Hepatocyte (in vitro differentiated cells): ENCODE measurements at regions not wholly inside any gene's neighbourhood (a gene's known extent, or its start where the extent isn't known, plus 50 kb on each side); places are given as distances from the start of the nearest gene placed in this dataset.

Source experiments
- DNase-seq: peaks from one replicate; pipeline ENCODE4 v3.0.0-alpha.2; 2016; ENCODE audit warnings: low spot score
- H2AFZ ChIP-seq: fragments of 200-600 bp; sonication (generic); 2 replicates; pipeline ENCODE4 v1.6.0; 2016; ENCODE audit warnings: antibody characterized with exemption, mild to moderate bottlenecking
- H3K27ac ChIP-seq: fragments of 200-600 bp; sonication (generic); 2 replicates; pipeline ENCODE4 v1.5.1; 2016; ENCODE audit warnings: mild to moderate bottlenecking
- H3K27me3 ChIP-seq: fragments of 200-600 bp; sonication (generic); 2 replicates; pipeline ENCODE4 v1.6.1; 2016
- H3K36me3 ChIP-seq: fragments of 200-600 bp; sonication (generic); replicated peaks from 2 replicates; pipeline ENCODE4 v1.5.1; 2016; ENCODE audit warnings: low read depth; ENCODE audit not compliant: insufficient read depth
- H3K4me1 ChIP-seq: fragments of 200-600 bp; sonication (generic); 2 replicates; pipeline ENCODE4 v1.5.1; 2016; ENCODE audit warnings: mild to moderate bottlenecking, moderate library complexity; ENCODE audit not compliant: insufficient read depth
- H3K4me2 ChIP-seq: fragments of 200-600 bp; sonication (generic); 2 replicates; pipeline ENCODE4 v1.6.0; 2016
- H3K4me3 ChIP-seq: fragments of 200-600 bp; sonication (generic); 2 replicates; pipeline ENCODE4 v1.5.1; 2016; ENCODE audit warnings: mild to moderate bottlenecking
- H3K79me2 ChIP-seq: fragments of 200-600 bp; sonication (generic); 2 replicates; pipeline ENCODE4 v1.6.0; 2017; ENCODE audit warnings: mild to moderate bottlenecking
- H3K9me2 ChIP-seq: fragments of 200-600 bp; sonication (generic); replicated peaks from 2 replicates; pipeline ENCODE4 v1.6.0; 2017; ENCODE audit warnings: mild to moderate bottlenecking; ENCODE audit not compliant: insufficient read depth
- H3K9me3 ChIP-seq: fragments of 200-600 bp; sonication (generic); 2 replicates; pipeline ENCODE4 v1.5.1; 2016; ENCODE audit warnings: low read depth, mild to moderate bottlenecking
- H4K20me1 ChIP-seq: fragments of 200-600 bp; sonication (generic); 2 replicates; pipeline ENCODE4 v1.6.0; 2016; ENCODE audit warnings: mild to moderate bottlenecking; ENCODE audit not compliant: insufficient read depth, poor library complexity, severe bottlenecking
- EZH2 ChIP-seq: fragments of 200-600 bp; sonication (generic); IDR thresholded peaks from 2 replicates; pipeline ENCODE4 v1.6.1; 2016; ENCODE audit warnings: antibody characterized with exemption, mild to moderate bottlenecking, borderline replicate concordance
- EZH2phosphoT487 ChIP-seq: fragments of 200-600 bp; sonication (generic); IDR thresholded peaks from one replicate; pipeline ENCODE4 v1.6.1; 2018; ENCODE audit warnings: antibody characterized with exemption, mild to moderate bottlenecking, low read depth, moderate library complexity; ENCODE audit not compliant: unreplicated experiment, severe bottlenecking
- WGBS: methylation state at CpG from one replicate; pipeline ENCODE4 v1.1.6; 2016; ENCODE audit warnings: low lambda C conversion rate; ENCODE audit errors: missing lambda C conversion rate; 5-methylcytosine and 5-hydroxymethylcytosine counted together
- TF ChIP-seq, protein P1 (sequence below): fragments of 200-600 bp; sonication (generic); IDR thresholded peaks from 2 replicates; pipeline ENCODE4 v1.5.1; 2016; ENCODE audit warnings: antibody characterized with exemption, mild to moderate bottlenecking; ENCODE audit not compliant: poor library complexity

GRCh38 chr14:61614693-61615092 lies 80.6 kb upstream of the HIF1A start:
- Histone ChIP-seq H3K79me2 (no peaks in the 10 kb centered on the region), H2AFZ (no peak overlapping the region), H3K9me2 (no peaks in the 10 kb centered on the region), H3K4me2 (no peak overlapping the region), H3K36me3 (no peaks in the 10 kb centered on the region), H3K27ac (no peak overlapping the region), H4K20me1 (no peaks in the 10 kb centered on the region), H3K27me3 (no peaks in the 10 kb centered on the region), H3K9me3 (no peaks in the 10 kb centered on the region), H3K4me3 (no peak overlapping the region), H3K4me1 (peaks cover 36% of the 10 kb centered on the region)
- DNase-seq, result no peak
- 97% methylated on average over 13 of the region's 13 CpGs for WGBS
- TF ChIP-seq, protein P1, sequence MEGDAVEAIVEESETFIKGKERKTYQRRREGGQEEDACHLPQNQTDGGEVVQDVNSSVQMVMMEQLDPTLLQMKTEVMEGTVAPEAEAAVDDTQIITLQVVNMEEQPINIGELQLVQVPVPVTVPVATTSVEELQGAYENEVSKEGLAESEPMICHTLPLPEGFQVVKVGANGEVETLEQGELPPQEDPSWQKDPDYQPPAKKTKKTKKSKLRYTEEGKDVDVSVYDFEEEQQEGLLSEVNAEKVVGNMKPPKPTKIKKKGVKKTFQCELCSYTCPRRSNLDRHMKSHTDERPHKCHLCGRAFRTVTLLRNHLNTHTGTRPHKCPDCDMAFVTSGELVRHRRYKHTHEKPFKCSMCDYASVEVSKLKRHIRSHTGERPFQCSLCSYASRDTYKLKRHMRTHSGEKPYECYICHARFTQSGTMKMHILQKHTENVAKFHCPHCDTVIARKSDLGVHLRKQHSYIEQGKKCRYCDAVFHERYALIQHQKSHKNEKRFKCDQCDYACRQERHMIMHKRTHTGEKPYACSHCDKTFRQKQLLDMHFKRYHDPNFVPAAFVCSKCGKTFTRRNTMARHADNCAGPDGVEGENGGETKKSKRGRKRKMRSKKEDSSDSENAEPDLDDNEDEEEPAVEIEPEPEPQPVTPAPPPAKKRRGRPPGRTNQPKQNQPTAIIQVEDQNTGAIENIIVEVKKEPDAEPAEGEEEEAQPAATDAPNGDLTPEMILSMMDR, result no peak
- TF ChIP-seq EZH2 (no peak), EZH2phosphoT487 (no peak)

DNA sequence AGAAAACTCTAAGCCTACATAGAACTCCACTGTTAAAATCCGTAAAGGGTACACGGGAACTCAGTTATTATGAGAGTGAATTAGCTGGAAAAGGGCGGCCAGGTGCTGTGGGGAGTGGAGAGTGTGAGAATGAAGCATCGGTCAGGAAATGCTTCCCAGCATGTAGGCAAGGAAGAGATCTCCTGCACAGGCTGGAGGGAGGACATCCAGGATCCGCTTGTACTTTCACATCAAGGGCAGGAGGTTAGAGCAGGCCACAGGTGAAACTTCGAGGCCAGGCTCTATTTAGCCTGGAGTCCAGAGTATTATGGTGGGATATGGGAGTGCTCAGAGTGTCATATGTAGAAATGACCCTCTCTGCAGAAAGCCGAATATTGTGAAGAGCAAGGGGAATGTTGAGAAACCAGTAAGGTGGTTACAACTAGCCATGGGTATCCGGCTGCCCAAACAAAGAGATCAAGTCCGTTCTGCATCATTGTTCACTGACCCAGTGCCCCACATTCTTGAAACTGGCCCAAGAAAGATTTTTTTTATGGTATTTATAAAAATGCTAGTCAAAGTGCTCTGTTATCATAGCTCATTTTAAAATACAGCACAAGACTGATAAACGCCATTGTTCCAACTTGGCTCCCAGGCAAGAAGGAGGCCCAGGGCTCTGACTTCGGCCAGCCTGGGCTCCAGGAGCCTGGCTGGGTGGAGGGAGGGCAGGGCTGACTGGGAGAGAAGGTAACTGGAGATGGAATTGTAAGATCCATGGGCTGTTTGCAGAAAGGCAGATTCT lies 79.4 kb upstream of the HIF1A start:
- H3K9me3 ChIP-seq, result no peaks in the 10 kb centered on the region
- no peaks in the 10 kb centered on the region for H4K20me1 ChIP-seq
- H3K79me2 ChIP-seq, result no peaks in the 10 kb centered on the region
- H3K4me1 ChIP-seq, result peaks cover 30% of the 10 kb centered on the region
- H3K27ac ChIP-seq, result peak overlapping the region; percentile 33
- H2AFZ ChIP-seq, result peak overlapping the region; percentile 1
- H3K9me2 ChIP-seq, result no peaks in the 10 kb centered on the region
- no peak for DNase-seq
- peak overlapping the region; percentile 4 for H3K4me2 ChIP-seq
- TF ChIP-seq, protein P1, result no peak
- TF ChIP-seq EZH2phosphoT487, result no peak
- TF ChIP-seq EZH2, result no peak
- H3K4me3 ChIP-seq, result no peak overlapping the region
- no peaks in the 10 kb centered on the region for H3K36me3 ChIP-seq
- no peaks in the 10 kb centered on the region for H3K27me3 ChIP-seq
- 72% methylated on average over 11 of the region's 11 CpGs for WGBS

DNA sequence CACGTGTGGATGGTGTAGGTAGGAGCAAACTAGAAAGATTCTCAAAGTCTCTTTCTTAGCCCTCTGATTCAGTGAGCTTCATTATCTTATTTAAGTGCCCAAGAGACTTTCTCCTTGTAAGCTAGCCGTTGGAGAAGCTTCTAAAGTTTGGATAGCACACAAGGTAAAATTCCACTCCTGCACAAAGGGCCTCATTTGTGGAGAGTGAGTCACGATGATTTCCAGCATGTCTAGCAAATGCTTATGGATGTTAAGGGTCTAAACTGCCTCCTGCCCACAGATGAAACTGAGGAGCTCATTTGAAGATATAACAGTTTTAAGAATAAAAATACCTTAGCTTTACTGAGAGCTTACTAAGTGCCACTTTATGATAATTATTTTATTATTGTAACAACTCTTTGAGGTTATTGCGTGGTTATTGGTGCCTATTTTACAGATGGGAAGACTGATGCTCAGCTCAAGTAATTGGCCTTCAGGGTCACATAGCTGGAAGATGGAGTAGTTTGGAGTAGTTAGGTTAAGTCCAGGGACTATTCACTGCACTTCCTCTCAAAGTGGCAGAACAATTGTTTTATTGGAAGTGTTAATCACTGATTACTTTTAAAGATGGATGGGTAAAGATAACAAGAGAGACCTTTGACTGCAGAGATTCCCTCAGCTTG lies 78.7 kb upstream of the HIF1A start:
- WGBS, result 57% methylated on average over 4 of the region's 4 CpGs
- Histone ChIP-seq H3K79me2 (no peaks in the 10 kb centered on the region), H4K20me1 (no peaks in the 10 kb centered on the region), H3K4me3 (no peak overlapping the region), H3K4me2 (peak overlapping the region; percentile 4), H3K36me3 (no peaks in the 10 kb centered on the region), H2AFZ (peak overlapping the region; percentile 1), H3K27me3 (no peaks in the 10 kb centered on the region), H3K27ac (peak overlapping the region; percentile 33), H3K4me1 (peaks cover 26% of the 10 kb centered on the region), H3K9me3 (no peaks in the 10 kb centered on the region), H3K9me2 (no peaks in the 10 kb centered on the region)
- no peak for DNase-seq
- TF ChIP-seq EZH2phosphoT487 (no peak), EZH2 (no peak)
- TF ChIP-seq, protein P1, result no peak
